ENCODE measurements at regions not wholly inside any gene's neighbourhood (a gene's known extent, or its start where the extent isn't known, plus 50 kb on each side); places are given as distances from the start of the nearest gene placed in this dataset.

- Histone ChIP-seq H3K9me3 (no peaks in the 10 kb centered on the region), H3K4me3 (no peak overlapping the region), H3K27me3 (no peaks in the 10 kb centered on the region), H3K27ac (no peak overlapping the region), H3K4me1 (no peaks in the 10 kb centered on the region), H3K36me3 (no peaks in the 10 kb centered on the region)
- WGBS = 79% methylated on average over 11 of the region's 11 CpGs
- no peak for DNase-seq (ENCODE audit: low spot score in 2 of 2)
- no peak for TF ChIP-seq POLR2AphosphoS5 (IDR thresholded peaks at IDR 0.05)
- no peak for TF ChIP-seq EP300 (IDR thresholded peaks at IDR 0.05)
- no peak for TF ChIP-seq CTCF (IDR thresholded peaks at IDR 0.05)
- no peak for TF ChIP-seq POLR2A (IDR thresholded peaks at IDR 0.05)
Observed at GRCh38 chr2:238704471-238705225, 143.2 kb upstream of the TWIST2 start.

GRCh38 chr2:238706163-238706562 is 141.7 kb upstream of the TWIST2 start:
- H3K27me3 ChIP-seq = no peaks in the 10 kb centered on the region
- no peak overlapping the region for H3K27ac ChIP-seq
- H3K4me3 ChIP-seq = no peak overlapping the region
- no peaks in the 10 kb centered on the region for H3K4me1 ChIP-seq
- H3K9me3 ChIP-seq = no peaks in the 10 kb centered on the region
- no peaks in the 10 kb centered on the region for H3K36me3 ChIP-seq
- DNase-seq (ENCODE audit: low spot score in 2 of 2) = no peak
- WGBS = 91% methylated on average over 8 of the region's 8 CpGs
- TF ChIP-seq POLR2AphosphoS5 (IDR thresholded peaks at IDR 0.05) = no peak

DNA sequence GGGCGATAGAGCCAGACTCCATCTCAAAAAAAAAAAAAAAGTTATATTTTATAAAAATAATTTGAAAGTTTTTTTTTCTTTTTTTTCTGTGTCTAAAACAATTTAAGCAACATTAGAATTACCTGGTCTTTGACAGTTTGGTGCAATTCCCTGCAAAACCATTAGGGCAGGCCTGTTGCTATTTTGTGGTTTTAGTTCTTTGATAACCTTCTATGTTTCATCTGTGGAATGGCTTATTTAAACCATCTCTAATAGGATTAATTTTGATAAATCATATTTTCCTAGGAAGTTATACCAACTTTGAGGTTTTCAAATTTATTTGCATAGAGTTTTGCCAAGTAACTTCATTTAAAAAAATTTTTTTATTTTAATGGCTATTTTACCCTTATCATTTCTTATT is 141.2 kb upstream of the TWIST2 start:
- H3K4me3 ChIP-seq = no peak overlapping the region
- no peaks in the 10 kb centered on the region for H3K36me3 ChIP-seq
- DNase-seq (ENCODE audit: low spot score in 2 of 2) = no peak
- no peak for TF ChIP-seq CTCF (IDR thresholded peaks at IDR 0.05)
- no peak for TF ChIP-seq POLR2AphosphoS5 (IDR thresholded peaks at IDR 0.05)
- no peak for TF ChIP-seq POLR2A (IDR thresholded peaks at IDR 0.05)
- TF ChIP-seq EP300 (IDR thresholded peaks at IDR 0.05) = no peak
- 95% methylated on average over 1 of the region's 1 CpG for WGBS
- no peak overlapping the region for H3K27ac ChIP-seq
- H3K9me3 ChIP-seq = no peaks in the 10 kb centered on the region
- H3K4me1 ChIP-seq = no peaks in the 10 kb centered on the region
- no peaks in the 10 kb centered on the region for H3K27me3 ChIP-seq

DNA sequence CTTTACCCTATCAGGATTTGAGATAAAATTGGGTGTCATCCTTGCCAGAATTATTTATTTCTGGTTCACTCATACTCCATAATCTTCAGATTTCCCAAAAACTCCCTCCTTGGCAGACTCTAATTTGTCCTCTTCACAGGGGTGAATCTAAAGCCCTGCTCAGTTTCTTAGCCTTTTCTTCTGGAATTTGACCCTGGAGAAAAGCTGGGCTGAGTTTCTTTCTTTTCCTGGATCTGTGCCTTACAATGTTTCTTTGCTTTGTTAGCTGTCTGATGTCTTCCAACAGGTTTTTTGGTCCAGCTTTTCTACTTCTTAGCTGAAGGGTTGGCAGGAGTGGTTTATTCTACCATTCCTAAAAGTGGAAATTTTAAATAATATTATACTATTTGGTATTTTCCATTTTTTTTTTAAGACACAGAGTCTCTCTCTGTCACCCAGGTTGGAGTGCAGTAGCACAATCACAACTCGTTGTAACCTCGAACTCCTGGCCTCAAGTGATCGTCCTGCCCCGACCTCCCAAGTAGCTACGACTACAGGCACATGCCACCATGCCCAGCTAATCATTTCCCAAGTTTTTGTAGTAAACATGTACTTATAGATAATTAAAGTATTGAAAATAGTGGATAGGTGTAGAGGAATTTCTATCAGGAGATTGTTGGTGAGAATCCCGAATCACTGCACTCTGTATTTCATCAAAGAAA is 138.4 kb upstream of the TWIST2 start:
- WGBS = 75% methylated on average over 6 of the region's 6 CpGs

GRCh38 chr2:238710032-238710735 is 137.7 kb upstream of the TWIST2 start:
- H3K4me3 ChIP-seq = no peak overlapping the region
- no peaks in the 10 kb centered on the region for H3K27me3 ChIP-seq
- TF ChIP-seq CTCF (IDR thresholded peaks at IDR 0.05) = no peak
- no peak for TF ChIP-seq POLR2AphosphoS5 (IDR thresholded peaks at IDR 0.05)
- TF ChIP-seq POLR2A (IDR thresholded peaks at IDR 0.05) = no peak
- TF ChIP-seq EP300 (IDR thresholded peaks at IDR 0.05) = no peak
- WGBS = 6% methylated on average over 1 of the region's 1 CpG
- no peak for DNase-seq (ENCODE audit: low spot score in 2 of 2)
- no peaks in the 10 kb centered on the region for H3K36me3 ChIP-seq
- H3K4me1 ChIP-seq = no peaks in the 10 kb centered on the region
- H3K27ac ChIP-seq = no peak overlapping the region
- no peaks in the 10 kb centered on the region for H3K9me3 ChIP-seq

More for the DNA sequence above, 138.4 kb upstream of the TWIST2 start:
- H3K4me3 ChIP-seq = no peak overlapping the region
- no peak for DNase-seq (ENCODE audit: low spot score in 2 of 2)
- no peaks in the 10 kb centered on the region for H3K4me1 ChIP-seq
- H3K36me3 ChIP-seq = no peaks in the 10 kb centered on the region
- TF ChIP-seq CTCF (IDR thresholded peaks at IDR 0.05) = no peak
- no peak for TF ChIP-seq EP300 (IDR thresholded peaks at IDR 0.05)
- TF ChIP-seq POLR2A (IDR thresholded peaks at IDR 0.05) = no peak
- TF ChIP-seq POLR2AphosphoS5 (IDR thresholded peaks at IDR 0.05) = no peak
- no peaks in the 10 kb centered on the region for H3K9me3 ChIP-seq
- no peak overlapping the region for H3K27ac ChIP-seq
- H3K27me3 ChIP-seq = no peaks in the 10 kb centered on the region

Measured in suprapubic skin (tissue), 4 donors.